ENCODE measurements at regions not wholly inside any gene's neighbourhood (a gene's known extent, or its start where the extent isn't known, plus 50 kb on each side); places are given as distances from the start of the nearest gene placed in this dataset.
"Not testable (repeated sequence)": the region's sequence is repeated elsewhere in the genome, so short reads cannot be mapped to it uniquely, and the experiment has no call there.

- no peak for DNase-seq (ENCODE audit: extremely low spot score)
- TF ChIP-seq, protein P1, sequence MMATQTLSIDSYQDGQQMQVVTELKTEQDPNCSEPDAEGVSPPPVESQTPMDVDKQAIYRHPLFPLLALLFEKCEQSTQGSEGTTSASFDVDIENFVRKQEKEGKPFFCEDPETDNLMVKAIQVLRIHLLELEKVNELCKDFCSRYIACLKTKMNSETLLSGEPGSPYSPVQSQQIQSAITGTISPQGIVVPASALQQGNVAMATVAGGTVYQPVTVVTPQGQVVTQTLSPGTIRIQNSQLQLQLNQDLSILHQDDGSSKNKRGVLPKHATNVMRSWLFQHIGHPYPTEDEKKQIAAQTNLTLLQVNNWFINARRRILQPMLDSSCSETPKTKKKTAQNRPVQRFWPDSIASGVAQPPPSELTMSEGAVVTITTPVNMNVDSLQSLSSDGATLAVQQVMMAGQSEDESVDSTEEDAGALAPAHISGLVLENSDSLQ (IDR thresholded peaks at IDR 0.05), result peak; percentile 17; the same call in 1 of the 2 replicates
- TF ChIP-seq SUZ12 (IDR thresholded peaks at IDR 0.05), result no peak
- ChIA-PET CTCF (no interaction called here), POLR2A (interaction anchor here (0.6 kb wide), 1 partner anchor 299 kb away, joined by 3 read pairs; no protein-coding TSS in a partner anchor)
These were observed 243.3 kb upstream of the SLC7A11 start for GRCh38 chr4:138485498-138485897.

DNA sequence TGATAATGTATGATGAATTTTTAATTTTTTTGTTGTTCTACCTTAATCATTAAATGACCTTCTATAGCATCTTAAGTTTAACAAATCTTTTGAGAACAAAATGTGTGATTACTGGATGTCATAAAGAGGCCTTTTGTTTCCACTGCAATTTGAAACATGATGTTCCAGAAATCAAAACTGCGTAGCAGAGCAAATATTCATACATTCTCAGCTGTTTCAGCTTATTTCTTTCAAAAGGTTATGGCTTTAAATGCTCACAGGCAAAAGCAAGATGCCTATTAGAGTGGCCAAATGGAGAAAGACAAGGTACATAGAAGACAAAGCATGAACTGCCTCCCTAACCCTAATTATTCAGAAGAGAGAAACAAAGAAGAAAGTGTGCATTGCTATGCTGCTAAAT lies 233.0 kb upstream of the SLC7A11 start:
- ChIA-PET POLR2A (no interaction called here), CTCF (no interaction called here)
- DNase-seq (ENCODE audit: extremely low spot score), result no peak
- no peak for TF ChIP-seq BHLHE40 (IDR thresholded peaks at IDR 0.05; ENCODE audit: borderline replicate concordance)
- no peak for TF ChIP-seq NFRKB (IDR thresholded peaks at IDR 0.05)
- no peak for TF ChIP-seq CTBP1 (IDR thresholded peaks at IDR 0.05; ENCODE audit: borderline replicate concordance)
- TF ChIP-seq ZNF384 (IDR thresholded peaks at IDR 0.05), result no peak
- TF ChIP-seq, protein P1 (IDR thresholded peaks at IDR 0.05), result no peak
- TF ChIP-seq LEF1 (IDR thresholded peaks at IDR 0.05; ENCODE audit: borderline replicate concordance), result no peak
- no peak for TF ChIP-seq FOXA1 (IDR thresholded peaks at IDR 0.05)

DNA sequence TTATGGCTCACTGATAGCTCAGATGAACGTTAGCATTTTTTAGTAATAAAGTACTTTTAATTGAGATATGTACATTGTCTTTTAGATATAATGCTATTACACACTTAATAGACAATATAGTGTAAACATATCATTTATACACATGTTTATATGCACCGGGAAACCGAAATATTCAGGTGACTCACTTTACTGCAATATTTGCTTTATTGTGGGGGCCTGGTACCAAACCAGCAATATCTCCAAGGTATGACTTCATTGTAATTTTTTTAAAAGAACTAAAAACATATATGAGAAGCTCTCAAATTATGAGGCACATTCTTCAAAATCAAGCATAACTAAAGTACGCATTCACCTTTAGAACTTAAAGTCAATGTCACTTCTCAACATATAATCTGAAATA lies 231.2 kb upstream of the SLC7A11 start:
- TF ChIP-seq BHLHE40 (IDR thresholded peaks at IDR 0.05; ENCODE audit: borderline replicate concordance) (no peak), NFRKB (IDR thresholded peaks at IDR 0.05) (no peak), HDGF (IDR thresholded peaks at IDR 0.05; ENCODE audit: borderline replicate concordance) (no peak), SUZ12 (IDR thresholded peaks at IDR 0.05) (no peak), FOXM1 (IDR thresholded peaks at IDR 0.05; ENCODE audit: borderline replicate concordance) (no peak), FOXK2 (IDR thresholded peaks at IDR 0.05) (no peak)
- TF ChIP-seq, protein P1 (IDR thresholded peaks at IDR 0.05), result no peak
- CTCF ChIA-PET, result no interaction called here
- DNase-seq (ENCODE audit: extremely low spot score), result no peak
- POLR2A ChIA-PET, result no interaction called here

DNA sequence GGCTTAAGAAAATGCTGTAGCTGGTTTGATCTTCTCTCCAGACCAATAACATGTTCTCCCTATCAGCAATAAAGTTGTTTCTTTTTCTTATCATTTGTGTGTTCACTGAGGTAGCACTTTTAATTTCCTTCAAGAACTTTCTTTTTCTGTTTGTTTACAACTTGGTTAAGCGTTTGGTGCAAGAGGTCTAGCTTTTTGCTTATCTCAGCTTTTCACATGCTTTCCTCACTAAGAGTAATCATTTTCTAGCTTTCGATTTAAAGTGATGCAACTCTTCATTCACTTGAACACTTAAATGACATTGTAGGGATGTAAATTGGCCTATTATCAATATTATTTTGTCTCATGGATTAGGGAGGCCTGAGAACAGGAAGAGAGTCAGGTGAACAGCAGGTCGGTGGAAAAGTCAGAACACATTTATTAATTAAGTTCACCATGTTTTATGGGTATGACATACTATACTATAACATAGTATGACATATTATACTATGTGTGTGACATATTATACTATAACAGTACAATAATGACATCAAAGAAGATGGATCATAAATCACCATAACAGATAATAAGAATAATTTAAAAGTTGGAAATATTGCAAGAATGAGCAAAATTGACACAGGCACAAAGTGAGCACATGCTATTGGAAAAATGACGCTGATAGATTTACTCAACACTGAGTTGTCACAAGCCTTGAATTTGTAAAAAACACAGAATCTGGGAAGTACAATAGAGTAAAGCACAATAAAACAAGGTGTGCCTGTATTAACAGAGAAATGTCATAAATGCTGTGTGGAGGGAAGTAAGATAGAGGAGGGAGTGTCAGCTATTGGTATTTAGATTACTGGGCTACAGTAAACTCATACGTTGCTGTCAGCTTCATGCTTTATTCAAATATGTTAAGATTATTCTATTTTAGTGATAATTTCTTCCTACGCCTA lies 218.6 kb upstream of the SLC7A11 start:
- ChIA-PET POLR2A (no interaction called here), CTCF (no interaction called here)
- no peak for DNase-seq (ENCODE audit: extremely low spot score)
- no peak for TF ChIP-seq L3MBTL2 (conservative IDR thresholded peaks at IDR 0.05)
- no peak for TF ChIP-seq LEF1 (IDR thresholded peaks at IDR 0.05; ENCODE audit: borderline replicate concordance)
- no peak for TF ChIP-seq HDGF (IDR thresholded peaks at IDR 0.05; ENCODE audit: borderline replicate concordance)
- no peak for TF ChIP-seq FOXA1 (IDR thresholded peaks at IDR 0.05)
- no peak for TF ChIP-seq ARNT (IDR thresholded peaks at IDR 0.05)
- TF ChIP-seq, protein P1 (IDR thresholded peaks at IDR 0.05), result no peak
- no peak for TF ChIP-seq FOXK2 (IDR thresholded peaks at IDR 0.05)
- TF ChIP-seq CTBP1 (IDR thresholded peaks at IDR 0.05; ENCODE audit: borderline replicate concordance), result no peak
- TF ChIP-seq TARDBP (IDR thresholded peaks at IDR 0.05), result no peak
- no peak for TF ChIP-seq ELF4 (IDR thresholded peaks at IDR 0.05)
- TF ChIP-seq SUZ12 (IDR thresholded peaks at IDR 0.05), result no peak
- TF ChIP-seq ZNF384 (IDR thresholded peaks at IDR 0.05), result no peak
- TF ChIP-seq NFRKB (IDR thresholded peaks at IDR 0.05), result no peak

DNA sequence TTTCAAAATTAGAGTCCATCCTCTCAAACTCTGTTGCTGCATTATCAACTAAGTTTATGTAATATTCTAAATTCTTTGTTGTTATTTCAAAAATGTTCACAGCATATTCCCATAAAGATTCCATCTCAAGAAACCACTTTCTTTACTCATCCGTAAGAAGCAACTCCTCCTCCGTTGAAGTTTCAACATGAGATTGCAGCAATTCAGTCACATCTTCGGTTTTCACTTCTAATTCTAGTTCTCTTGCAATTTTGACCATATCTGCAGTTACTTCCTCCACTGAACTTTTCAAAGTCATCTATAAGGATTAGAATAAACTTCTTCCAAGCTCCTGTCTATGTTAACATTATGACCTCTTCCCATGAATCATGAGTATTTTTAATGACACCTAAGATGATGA lies 216.6 kb upstream of the SLC7A11 start:
- CTCF ChIA-PET, result interaction anchor here (0.6 kb wide), 1 partner anchor 30 kb away, joined by 3 read pairs; no protein-coding TSS in a partner anchor
- DNase-seq (ENCODE audit: extremely low spot score), result no peak
- no peak for TF ChIP-seq CTBP1 (IDR thresholded peaks at IDR 0.05; ENCODE audit: borderline replicate concordance)
- no peak for TF ChIP-seq FOXK2 (IDR thresholded peaks at IDR 0.05)
- POLR2A ChIA-PET, result no interaction called here

DNA sequence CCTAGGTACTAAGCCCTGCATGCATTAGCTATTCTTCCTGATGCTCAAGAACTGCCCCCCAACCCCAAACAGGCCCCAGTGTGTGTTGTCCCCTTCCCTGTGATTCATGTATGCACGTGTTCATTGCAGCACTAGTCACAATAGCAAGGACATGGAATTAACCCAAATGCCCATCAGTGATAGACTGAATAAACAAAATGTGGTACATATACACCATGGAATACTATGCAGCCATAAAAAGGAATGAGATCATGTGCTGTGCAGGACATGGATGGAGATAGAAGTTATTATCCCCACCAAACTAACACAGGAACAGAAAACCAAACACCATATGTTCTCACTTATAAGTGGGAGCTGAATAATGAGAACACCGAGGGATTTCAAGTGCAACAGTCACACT lies 214.2 kb upstream of the SLC7A11 start:
- POLR2A ChIA-PET; DNase-seq (ENCODE audit: extremely low spot score); CTCF ChIA-PET: not testable (repeated sequence)

DNA sequence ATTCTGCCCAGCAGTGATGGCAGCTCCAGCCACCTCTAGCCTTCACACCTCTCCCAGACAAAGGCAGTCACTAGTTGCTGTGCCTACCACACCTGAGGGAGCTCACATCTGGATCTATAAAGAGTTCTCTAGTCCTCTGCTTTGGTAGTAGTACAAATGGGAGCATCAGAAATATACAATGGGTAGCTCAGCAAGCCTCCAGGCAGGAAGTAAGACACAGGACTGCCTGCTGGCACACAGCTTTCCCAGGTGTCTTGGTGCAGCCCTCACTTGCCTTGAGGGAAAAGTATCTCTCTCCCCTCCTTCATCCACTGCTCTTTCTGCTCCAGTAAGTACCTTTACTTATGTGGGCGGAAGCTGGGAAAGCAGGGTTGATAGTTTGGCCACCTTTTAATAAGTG lies 212.9 kb upstream of the SLC7A11 start:
- CTCF ChIA-PET, result no interaction called here

More for the DNA sequence above, 212.9 kb upstream of the SLC7A11 start:
- POLR2A ChIA-PET, result no interaction called here
- DNase-seq (ENCODE audit: extremely low spot score), result no peak
- TF ChIP-seq SP1 (IDR thresholded peaks at IDR 0.05) (no peak), TARDBP (IDR thresholded peaks at IDR 0.05) (no peak), FOXA1 (IDR thresholded peaks at IDR 0.05) (no peak)

Data from HEK293T (cell line).